CD4-positive, alpha-beta T cell treated with Interleukin-17A for 1 hour (primary cell): ENCODE measurements at regions not wholly inside any gene's neighbourhood (a gene's known extent, or its start where the extent isn't known, plus 50 kb on each side); places are given as distances from the start of the nearest gene placed in this dataset.

Experiments
- DNase-seq: peaks from one replicate; pipeline ENCODE4 v3.0.0-alpha.2; 2020

GRCh38 chr1:34618381-34618780, 136.5 kb upstream of the GJB5 start:
- DNase-seq, result no peak

GRCh38 chr1:34619256-34619655, 135.6 kb upstream of the GJB5 start:
- no peak for DNase-seq

DNA sequence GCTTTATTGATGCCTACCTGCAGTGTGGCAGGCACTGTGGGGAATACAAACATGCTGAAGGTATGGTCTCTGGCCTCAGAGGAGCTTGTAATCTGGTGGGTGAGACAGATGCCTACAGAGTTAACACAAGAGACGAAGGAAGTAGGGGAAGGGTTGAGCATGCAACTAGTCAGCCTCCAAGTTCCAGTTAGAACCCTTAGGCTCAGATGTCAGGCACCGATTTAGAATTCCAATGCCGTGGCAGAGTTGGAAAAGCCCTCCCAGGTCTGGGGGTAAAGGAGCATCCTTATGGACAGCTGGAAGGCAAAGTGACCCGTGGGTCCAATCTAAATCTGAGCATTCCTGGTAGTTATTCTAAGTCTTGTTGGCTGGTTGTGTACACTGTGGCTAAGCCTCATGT, 132.9 kb upstream of the GJB5 start:
- DNase-seq, result no peak

DNA sequence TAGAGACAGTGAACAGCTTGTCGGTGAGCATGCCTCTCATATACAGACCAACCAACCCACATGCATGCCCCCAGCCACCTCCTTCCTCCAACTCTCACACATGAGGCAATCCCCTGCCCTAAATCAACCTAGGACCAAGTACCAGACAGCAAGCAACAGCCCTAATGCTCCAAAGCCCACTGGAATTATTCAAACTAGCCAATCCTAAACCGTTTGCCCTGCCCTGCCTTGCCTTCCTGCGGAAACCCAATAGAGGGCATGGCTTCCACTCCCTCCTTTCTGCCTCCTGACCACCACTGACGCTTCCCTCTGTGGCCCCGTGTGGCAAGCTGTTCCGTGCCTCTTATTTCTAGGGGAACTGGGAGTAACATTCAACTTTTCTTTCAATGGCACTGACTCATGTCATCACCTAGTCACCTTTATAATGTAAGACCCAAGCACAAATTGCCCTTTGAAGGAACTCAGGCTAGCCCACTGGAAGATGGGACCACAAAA, 129.3 kb upstream of the GJB5 start:
- DNase-seq, result no peak

DNA sequence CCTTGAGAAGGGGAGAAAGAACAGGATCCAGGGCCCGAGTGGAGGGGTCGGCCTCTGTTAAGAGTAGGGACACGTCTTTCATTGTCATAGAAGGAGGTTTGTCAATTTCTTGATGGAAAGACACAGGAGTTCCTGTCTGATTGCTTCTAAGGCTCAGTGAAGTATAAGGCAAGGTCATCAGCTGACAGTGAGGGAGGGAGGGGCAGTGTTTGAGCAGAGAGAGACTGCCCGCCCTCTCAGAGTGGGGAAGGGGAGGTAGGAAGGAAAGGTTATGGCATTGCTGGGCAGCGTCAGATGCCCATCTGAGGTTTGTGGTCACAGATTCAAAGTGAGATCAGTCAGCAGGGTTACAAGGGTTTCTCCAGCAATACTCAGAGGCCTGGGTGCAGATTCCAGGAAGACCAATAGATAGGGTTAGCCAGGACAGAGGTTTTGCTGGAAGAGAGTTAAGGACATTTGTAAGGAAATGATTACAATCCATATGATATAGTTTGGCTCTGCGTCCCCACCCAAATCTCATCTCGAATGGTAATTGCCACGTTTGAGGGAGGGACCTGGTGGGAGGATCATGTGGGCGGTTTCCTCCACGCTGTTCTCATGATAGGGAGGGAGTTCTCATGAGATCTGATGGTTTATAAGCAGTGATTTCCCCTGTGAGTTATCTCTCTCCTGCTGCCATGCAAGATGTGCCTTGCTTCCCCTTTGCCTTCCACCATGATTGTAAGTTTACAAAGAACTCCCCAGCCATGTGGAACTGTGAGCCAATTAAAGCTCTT, 127.2 kb upstream of the GJB5 start:
- DNase-seq, result no peak

DNA sequence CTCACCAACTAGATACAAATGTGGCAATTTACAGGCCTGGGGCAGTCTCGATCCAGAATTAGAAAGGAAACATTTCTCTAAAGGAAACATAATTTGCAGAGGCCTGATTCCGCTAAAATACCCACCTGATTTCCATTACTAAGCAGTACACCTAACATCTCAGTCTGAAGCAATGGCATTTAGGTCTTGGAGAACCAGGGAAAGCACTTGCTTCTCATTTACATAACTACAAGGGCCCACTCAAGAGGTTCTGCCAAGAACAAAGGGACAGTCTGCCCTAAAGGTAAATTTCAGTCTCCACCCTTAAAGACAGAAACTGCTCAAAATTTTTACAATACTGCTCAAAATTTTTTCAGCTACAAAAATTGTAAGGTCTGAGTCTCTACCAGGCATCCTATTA, 123.7 kb upstream of the GJB5 start:
- no peak for DNase-seq

DNA sequence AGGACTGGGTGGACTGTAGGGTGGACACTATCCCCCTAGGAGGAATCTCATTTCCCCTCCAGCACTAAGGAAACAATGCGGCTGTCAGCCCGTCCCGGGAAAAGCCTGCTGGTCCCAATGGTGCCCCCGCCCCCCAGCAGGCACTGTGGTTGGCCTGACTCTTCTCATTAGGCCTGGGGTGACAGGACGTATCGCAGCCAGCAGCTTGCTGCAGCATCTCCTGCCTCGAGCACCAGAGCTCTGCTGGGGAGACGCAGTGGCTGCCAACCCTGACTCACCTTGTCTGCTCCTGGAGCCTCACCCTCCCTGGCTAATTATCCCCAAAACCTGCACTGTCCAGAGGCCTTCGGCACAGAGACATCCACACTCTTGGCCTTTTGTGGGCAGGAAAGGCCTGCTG, 115.1 kb upstream of the GJB5 start:
- DNase-seq, result no peak

DNA sequence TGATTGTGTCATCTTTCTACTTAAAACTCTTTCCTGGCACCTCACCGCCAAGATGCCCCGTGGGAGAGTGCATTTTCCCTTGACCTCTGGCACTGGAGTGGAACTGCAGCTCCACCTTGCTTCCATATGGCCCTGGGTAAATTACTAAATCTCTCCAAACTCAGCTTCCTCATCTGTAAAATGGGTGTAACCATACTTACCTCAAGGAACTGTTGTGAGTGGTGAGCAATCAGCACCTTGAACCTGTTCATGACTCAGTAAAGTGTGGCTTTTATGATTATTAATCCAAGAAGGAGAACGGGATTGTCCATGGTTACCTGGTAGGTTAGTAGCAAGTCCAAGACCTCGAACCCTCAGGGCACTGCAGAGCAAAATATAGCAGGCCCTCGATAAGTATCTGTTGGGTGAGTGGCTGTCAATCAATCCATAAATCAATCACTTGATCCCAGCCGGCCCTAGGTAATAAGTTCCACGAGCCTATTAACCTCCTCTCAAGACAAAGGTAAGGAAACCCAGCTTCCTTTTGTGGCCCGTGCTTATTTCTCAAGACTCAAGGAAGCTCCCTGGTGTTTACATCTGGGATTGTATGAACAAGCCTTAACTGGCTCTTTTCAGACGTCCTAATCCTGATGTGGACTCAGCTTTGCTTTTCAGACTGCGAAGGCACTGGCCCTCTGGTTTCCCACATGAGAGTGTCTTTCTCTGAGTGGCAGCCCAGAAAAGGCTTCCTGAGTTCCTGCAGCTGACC, 114.0 kb upstream of the GJB5 start:
- DNase-seq, result no peak

- DNase-seq, result no peak
These were observed 112.2 kb upstream of the GJB5 start for GRCh38 chr1:34642679-34643078.

GRCh38 chr1:34645109-34645688, 109.6 kb upstream of the GJB5 start:
- DNase-seq, result no peak

DNA sequence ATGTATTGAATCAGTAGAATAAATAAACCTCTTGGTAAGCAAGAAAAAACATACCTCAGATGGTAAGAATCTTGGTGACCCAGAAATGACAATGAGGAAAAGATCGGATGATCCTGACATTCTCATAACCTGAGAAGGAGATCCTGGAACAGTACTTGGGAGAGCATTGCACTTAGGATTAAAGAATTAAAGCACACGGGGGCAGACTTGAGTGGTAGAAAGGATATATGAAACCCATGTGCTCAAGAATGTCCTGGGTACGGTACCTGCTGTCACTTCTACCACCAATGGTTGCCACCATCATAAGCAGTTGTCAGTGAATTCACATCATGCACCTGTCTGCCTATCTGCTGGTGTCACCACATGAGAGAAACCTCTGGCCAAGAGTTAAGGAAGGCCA, 108.9 kb upstream of the GJB5 start:
- no peak for DNase-seq

DNA sequence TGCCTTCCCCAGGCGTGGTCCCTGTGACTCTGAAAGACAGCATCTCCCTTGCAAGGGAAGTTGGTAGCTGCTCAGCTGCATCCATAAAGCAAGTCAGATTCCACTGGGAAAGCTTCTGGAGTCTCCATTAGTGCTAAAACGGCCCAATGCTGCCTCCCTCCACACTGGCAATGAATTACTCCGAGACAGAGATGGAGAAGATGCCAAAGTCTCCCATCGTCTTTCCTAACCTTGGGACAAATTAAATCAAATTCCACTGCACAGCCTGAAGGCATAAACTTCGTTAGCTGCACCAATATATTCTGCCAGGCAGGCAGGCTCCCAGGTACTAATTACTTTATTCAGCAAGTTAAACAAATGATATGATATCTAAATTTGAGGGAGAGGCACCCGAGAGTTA, 106.3 kb upstream of the GJB5 start:
- DNase-seq, result no peak

DNA sequence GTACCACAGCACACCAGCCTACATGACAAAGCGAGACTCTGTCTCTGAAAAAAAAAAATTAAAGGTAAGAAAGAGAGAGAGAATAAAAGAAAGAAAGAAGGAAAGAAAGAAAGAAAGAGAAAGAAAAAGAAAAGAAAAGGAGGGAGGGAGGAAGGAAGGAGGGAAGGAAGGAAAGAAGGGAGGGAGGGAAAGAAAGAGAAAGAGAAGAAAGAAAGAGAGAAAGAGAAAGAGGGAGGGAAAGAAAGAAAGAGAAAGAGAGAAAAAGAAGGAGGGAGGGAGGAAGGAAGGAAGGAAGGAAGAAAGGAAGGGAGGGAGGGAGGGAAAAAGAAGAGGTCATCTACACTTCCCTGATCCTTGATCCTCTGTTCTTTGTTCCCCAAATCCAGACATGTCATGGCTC, 104.8 kb upstream of the GJB5 start:
- no peak for DNase-seq

DNA sequence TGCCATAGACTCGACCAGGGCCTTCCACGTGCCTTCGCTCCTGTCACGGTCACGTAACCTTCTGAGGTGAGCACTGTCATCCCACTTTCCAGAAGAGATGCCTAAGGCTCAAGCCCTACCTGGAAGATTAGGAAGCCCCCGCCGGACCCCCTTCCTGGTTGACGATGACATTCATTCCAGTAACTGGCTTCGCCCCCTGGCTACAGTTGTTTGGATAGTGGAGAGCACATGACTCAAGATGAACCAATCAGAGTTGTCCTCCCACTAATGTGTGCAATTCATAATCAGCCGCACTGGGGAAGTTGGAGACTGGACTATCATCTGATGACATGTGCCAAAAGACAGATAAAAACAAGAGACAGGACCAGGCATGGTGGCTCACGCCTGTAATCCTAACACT, 104.0 kb upstream of the GJB5 start:
- DNase-seq, result no peak

GRCh38 chr1:34653110-34653509, 101.7 kb upstream of the GJB5 start:
- no peak for DNase-seq

DNA sequence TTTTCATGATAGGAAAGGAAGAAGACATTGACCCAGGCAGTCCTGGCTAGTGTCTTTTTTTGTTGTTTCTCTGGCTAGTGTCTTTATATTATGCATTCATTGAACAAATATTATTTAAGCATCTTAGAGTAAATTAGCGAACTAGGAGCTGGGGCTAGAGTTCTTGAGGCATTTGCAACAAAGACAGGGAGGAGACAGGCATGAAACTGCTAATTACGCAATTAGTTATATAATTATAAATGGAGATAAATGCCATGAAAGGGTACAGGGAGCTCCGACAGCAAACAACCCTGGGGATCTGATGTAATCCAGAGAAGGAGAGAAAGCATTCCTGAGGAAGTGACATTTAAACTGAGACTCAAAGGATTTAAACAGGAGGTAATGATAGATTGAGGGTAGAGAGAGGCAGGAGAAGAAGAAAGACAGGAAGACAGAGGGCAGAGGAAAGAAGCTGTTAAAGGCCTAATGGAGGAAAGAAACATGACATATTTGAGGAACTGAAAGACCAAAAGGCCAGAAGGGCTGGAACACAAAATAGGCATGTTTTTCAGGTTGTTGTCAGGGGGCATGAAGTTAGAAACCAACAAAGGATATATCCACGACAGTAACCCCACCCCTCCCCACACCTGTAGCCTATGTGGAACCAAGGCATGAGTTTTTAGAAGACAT, 99.5 kb upstream of the GJB5 start:
- DNase-seq, result no peak

DNA sequence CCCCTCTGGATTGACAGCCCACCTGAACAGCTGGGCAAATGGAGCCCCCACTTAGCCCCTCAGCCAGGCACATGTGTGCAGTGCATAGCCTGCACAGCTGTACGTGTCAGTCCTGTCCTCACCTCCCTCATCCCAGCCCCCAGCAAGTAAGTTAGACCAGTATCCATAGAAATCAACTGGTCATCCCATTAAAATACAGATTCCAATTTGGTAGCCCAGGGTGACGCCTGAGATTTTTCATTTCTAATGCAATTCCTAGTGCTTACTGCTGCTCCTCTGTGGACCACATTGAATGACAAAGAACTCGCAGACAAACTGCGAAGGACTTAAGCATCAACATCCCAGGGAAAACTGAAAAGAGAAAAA, 99.0 kb upstream of the GJB5 start:
- DNase-seq, result no peak

DNA sequence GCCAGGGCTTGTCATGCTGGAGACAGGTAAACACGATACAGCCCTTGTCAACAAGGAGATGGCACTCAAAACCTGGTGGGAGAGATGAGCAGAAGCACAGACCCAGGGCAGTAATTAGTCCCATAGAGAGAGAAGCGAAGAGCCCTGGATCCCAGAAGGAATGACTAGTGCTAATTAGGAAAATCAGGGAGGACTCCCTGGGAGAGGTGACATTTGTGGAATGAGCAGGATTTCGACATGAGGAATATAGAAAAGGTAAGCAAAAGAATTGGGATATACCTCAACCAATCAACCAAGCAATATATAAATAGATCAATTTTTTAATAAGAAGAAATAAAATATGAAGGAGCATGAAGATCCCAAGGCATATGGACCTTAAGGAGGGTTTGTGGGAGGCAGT, 98.5 kb upstream of the GJB5 start:
- DNase-seq, result no peak

DNA sequence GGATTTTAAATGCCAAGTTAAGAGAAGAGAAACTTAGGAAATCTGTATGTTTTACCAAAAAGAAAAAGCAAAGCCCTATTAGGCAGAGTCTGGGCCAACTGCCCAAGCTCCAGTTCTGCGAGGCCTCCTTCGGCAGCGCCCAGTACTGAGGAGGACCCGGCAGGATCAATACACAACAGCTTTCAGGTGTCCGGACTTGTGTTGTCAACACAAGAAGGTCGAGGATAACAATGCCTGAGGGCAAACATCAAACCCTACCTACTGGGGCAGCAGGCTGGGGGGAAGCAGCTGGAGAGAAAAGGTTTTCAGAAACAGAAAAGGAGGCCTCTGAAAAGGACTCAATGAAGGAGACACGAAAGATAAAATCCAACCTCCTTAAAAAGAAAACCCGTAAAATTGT, 98.1 kb upstream of the GJB5 start:
- no peak for DNase-seq

DNA sequence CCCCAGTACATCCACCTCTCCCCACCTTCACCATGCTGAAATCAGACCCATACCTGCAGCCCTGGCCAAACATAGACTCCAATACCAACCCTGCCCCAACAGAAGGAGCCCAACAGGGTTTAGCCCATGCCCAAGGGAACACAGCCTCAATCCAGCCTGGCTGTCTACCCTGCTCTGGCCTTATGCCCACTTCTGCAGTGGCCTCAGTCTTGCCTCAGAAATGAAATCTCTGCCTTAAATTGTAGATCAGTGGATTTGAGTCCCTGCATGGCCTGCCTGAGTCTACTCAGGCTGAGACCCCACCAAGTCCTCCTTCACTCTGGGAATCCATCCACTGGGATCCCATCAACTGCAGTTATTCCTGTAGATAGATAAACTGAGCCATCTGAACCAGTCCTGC, 97.6 kb upstream of the GJB5 start:
- DNase-seq, result no peak

GRCh38 chr1:34657849-34658248, 97.0 kb upstream of the GJB5 start:
- no peak for DNase-seq

DNA sequence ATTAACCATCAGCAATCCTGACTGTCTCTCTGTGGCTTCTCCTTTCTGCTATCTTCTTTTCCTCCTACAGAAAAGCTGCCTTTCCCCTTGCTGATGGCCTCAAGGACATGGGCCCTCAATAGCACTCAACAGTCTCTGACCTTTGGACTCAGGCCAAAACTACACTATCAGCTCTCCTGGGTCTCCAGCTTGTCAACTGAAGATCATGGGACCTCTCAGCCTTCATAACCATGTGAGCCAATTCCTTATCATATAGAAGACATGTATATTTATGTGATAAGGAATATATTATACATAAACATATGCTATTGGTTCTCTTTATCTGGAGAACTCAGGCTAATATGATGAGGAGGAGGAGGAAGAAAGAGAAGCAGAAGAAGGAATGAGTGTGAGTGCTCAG, 91.8 kb upstream of the GJB5 start:
- DNase-seq, result no peak

GRCh38 chr1:34668063-34668462, 86.8 kb upstream of the GJB5 start:
- no peak for DNase-seq

DNA sequence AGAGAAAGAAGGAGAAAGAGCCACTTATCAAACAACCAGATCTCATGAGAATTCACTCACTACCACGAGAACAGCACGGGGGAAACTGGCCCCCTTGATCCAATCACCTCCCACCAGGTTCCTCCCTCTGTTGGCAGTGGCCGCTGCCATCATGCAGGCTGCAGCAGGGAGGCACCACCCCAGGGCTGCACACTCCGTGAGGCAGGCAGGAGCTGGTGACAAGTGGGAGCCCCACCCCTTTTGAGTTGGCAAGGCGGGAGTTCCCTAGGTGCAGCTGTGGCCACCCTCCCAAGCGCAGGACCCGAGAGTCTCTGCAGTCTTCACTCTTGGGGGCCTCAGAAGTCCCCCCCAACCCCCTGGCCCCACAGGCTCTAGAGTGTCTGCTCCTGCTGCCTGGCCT, 83.9 kb upstream of the GJB5 start:
- no peak for DNase-seq
